GM12878 (cell line): ENCODE measurements at regions not wholly inside any gene's neighbourhood (a gene's known extent, or its start where the extent isn't known, plus 50 kb on each side); places are given as distances from the start of the nearest gene placed in this dataset.

ENCODE experiments used
- ATAC-seq: fragments of 200-7000 bp; cut with Tn5 transposase; 3 replicates; pipeline ENCODE4 v1.9.1; 2020; ENCODE audit warnings: mild to moderate bottlenecking, moderate library complexity
- BruUV-seq: library from RNA; stranded (reverse); fragments of 400-500 nt; replicated peaks from 2 replicates; lab custom pipeline; 2021; lab: Mats Ljungman, UMichigan
- CTCF ChIA-PET: fragments of 300-600 bp; sonication (Branson Sonifier 250); formaldehyde crosslinking; extraction: SDS; loops from one replicate; lab custom pipeline; 2021; ENCODE audit warnings: inconsistent platforms; lab: Yijun Ruan, JAX
- POLR2A ChIA-PET: fragments of 350-600 bp; formaldehyde crosslinking; extraction: SDS; loops from one replicate; lab custom pipeline; 2021; ENCODE audit warnings: inconsistent platforms; lab: Charles Lee
- RAD21 ChIA-PET: fragments of 300-600 bp; sonication (Branson Sonifier 250); formaldehyde crosslinking; loops from one replicate; lab custom pipeline; 2023; ENCODE audit warnings: antibody characterized with exemption; ENCODE audit not compliant: unreplicated experiment; lab: Charles Lee
- SMC1A ChIA-PET: fragments of 300-600 bp; sonication (Branson Sonifier 250); formaldehyde crosslinking; loops from one replicate; lab custom pipeline; 2023; ENCODE audit not compliant: unreplicated experiment, uncharacterized antibody; lab: Charles Lee
- DNase-seq: peaks from one replicate; pipeline ENCODE4 v3.0.0-alpha.2; 2011; ENCODE audit warnings: low read depth, low spot score
- FAIRE-seq: peaks from 3 replicates; lab custom pipeline; 2011; peaks lifted over from hg19 to GRCh38; lab: Jason Lieb, UNC
- H2AFZ ChIP-seq: 2 replicates; pipeline ENCODE4 v1.6.0; 2011; ENCODE audit warnings: low read depth, low read length, control low read depth; ENCODE audit not compliant: control insufficient read depth
- H3K27ac ChIP-seq: 2 replicates; pipeline ENCODE4 v1.5.1; 2011; ENCODE audit warnings: control low read depth; ENCODE audit not compliant: control insufficient read depth, insufficient read depth
- H3K27me3 ChIP-seq, 2 experiments: replicated peaks in 1 of 2; 2 replicates each; pipeline versions ENCODE4 v1.6.0 to v1.6.1; 2011; ENCODE audit warnings: low read length in 1 of 2; ENCODE audit not compliant: control insufficient read depth in 2 of 2, insufficient read depth in 2 of 2
- H3K36me3 ChIP-seq, 2 experiments: 2 replicates each; pipeline ENCODE4 v1.5.1; 2011; ENCODE audit warnings: low read length in 1 of 2; ENCODE audit not compliant: control insufficient read depth in 2 of 2, insufficient read depth in 2 of 2
- H3K4me1 ChIP-seq: 2 replicates; pipeline ENCODE4 v1.6.1; 2011; ENCODE audit warnings: mild to moderate bottlenecking, low read length, moderate library complexity, mixed read lengths; ENCODE audit not compliant: control insufficient read depth, insufficient read depth
- H3K4me2 ChIP-seq: 2 replicates; pipeline ENCODE4 v1.6.0; 2011; ENCODE audit warnings: control low read depth; ENCODE audit not compliant: control insufficient read depth, insufficient read depth
- H3K4me3 ChIP-seq: fragments of 200-600 bp; sonication (generic); 2 replicates; pipeline ENCODE4 v1.5.1; 2016
- H3K79me2 ChIP-seq: 2 replicates; pipeline ENCODE4 v1.6.0; 2011; ENCODE audit warnings: low read length; ENCODE audit not compliant: control insufficient read depth, insufficient read depth
- H3K9ac ChIP-seq: 2 replicates; pipeline ENCODE4 v1.8.0; 2011; ENCODE audit warnings: low read length, control low read depth, mixed read lengths; ENCODE audit not compliant: control insufficient read depth, insufficient read depth
- H3K9me3 ChIP-seq: replicated peaks from 3 replicates; pipeline ENCODE4 v1.5.1; 2011; ENCODE audit warnings: mild to moderate bottlenecking, low read length; ENCODE audit not compliant: control insufficient read depth, insufficient read depth
- H4K20me1 ChIP-seq: 2 replicates; pipeline ENCODE4 v1.6.0; 2011; ENCODE audit not compliant: control insufficient read depth, insufficient read depth
- BHLHE40 ChIP-seq, 2 experiments: fragments of 450-650 bp in 1 of 2; IDR thresholded peaks; 2 replicates each; pipeline ENCODE4 v1.6.1; 2011 to 2017; ENCODE audit warnings: low read depth in 2 of 2, borderline replicate concordance in 1 of 2, improper control_type of control experiment in 1 of 2, low read length in 1 of 2, mild to moderate bottlenecking in 1 of 2
- CHD4 ChIP-seq: fragments of 200-600 bp; sonication (generic); IDR thresholded peaks from 2 replicates; pipeline ENCODE4 v1.6.1; 2016; ENCODE audit warnings: mild to moderate bottlenecking
- EED ChIP-seq: sonication (generic); IDR thresholded peaks from 2 replicates; pipeline ENCODE4 v1.6.1; 2016; ENCODE audit warnings: antibody characterized with exemption, low read depth
- ESRRA ChIP-seq: IDR thresholded peaks from 2 replicates; pipeline ENCODE4 v1.6.1; 2012; ENCODE audit warnings: mild to moderate bottlenecking, low read length, improper control_type of control experiment
- GATAD2B ChIP-seq: fragments of 450-650 bp; conservative IDR thresholded peaks from 2 replicates; pipeline ENCODE4 v1.6.1; 2017; ENCODE audit warnings: low read depth, mild to moderate bottlenecking, moderate library complexity
- HDAC6 ChIP-seq: fragments of 200-600 bp; sonication (generic); IDR thresholded peaks from one replicate; pipeline ENCODE4 v1.8.0; 2017; ENCODE audit warnings: antibody characterized with exemption; ENCODE audit not compliant: unreplicated experiment
- HDGF ChIP-seq: fragments of 450-650 bp; IDR thresholded peaks from 2 replicates; pipeline ENCODE4 v1.6.1; 2016; ENCODE audit warnings: antibody characterized with exemption
- IKZF1 ChIP-seq: fragments of 450-650 bp; conservative IDR thresholded peaks from 2 replicates; pipeline ENCODE4 v1.6.1; 2017; ENCODE audit warnings: antibody characterized with exemption, mild to moderate bottlenecking
- IKZF2 ChIP-seq, 2 experiments: fragments of 450-650 bp; IDR thresholded peaks; 2 replicates each; pipeline ENCODE4 v1.6.1; 2017; ENCODE audit warnings: mild to moderate bottlenecking in 2 of 2, moderate library complexity in 2 of 2
- MEF2B ChIP-seq: fragments of 450-650 bp; IDR thresholded peaks from 2 replicates; pipeline ENCODE4 v1.6.1; 2018; ENCODE audit warnings: mild to moderate bottlenecking, moderate library complexity; ENCODE audit not compliant: partially characterized antibody, poor library complexity, severe bottlenecking
- MYC ChIP-seq: IDR thresholded peaks from 2 replicates; pipeline ENCODE4 v1.6.1; 2011; ENCODE audit warnings: mild to moderate bottlenecking, low read length, moderate library complexity, inconsistent platforms; ENCODE audit not compliant: insufficient read depth, insufficient replicate concordance, insufficient read length, severe bottlenecking
- NR2C1 ChIP-seq: fragments of 450-650 bp; IDR thresholded peaks from 2 replicates; pipeline ENCODE4 v1.6.1; 2017; ENCODE audit warnings: antibody characterized with exemption, mild to moderate bottlenecking, moderate library complexity
- RAD21 ChIP-seq: IDR thresholded peaks from 2 replicates; pipeline ENCODE4 v1.6.1; 2011; ENCODE audit warnings: mild to moderate bottlenecking, low read depth, low read length, moderate library complexity; ENCODE audit not compliant: insufficient read depth
- SPI1 ChIP-seq: IDR thresholded peaks from 2 replicates; pipeline ENCODE4 v1.6.1; 2011; ENCODE audit warnings: low read depth, mild to moderate bottlenecking, low read length, moderate library complexity, borderline replicate concordance; ENCODE audit not compliant: insufficient read depth
- SUPT20H ChIP-seq: IDR thresholded peaks from 2 replicates; pipeline ENCODE4 v1.6.1; 2011; ENCODE audit warnings: low read depth, mild to moderate bottlenecking, low read length, moderate library complexity, borderline replicate concordance; ENCODE audit not compliant: control insufficient read depth
- YY1 ChIP-seq: IDR thresholded peaks from 2 replicates; pipeline ENCODE4 v1.6.1; 2011; ENCODE audit warnings: low read depth, mild to moderate bottlenecking, low read length
- WGBS: methylation state at CpG from one replicate; pipeline ENCODE4 v1.1.6; 2016; ENCODE audit warnings: low lambda C conversion rate; ENCODE audit not compliant: insufficient replicate concordance, insufficient coverage; ENCODE audit errors: missing lambda C conversion rate; 5-methylcytosine and 5-hydroxymethylcytosine counted together
- in situ Hi-C: fragments of 300-500 bp; cut with MboI; formaldehyde crosslinking; loops from 9 replicates; pipeline ENCODE4 v1.14.3; 2018; ENCODE audit warnings: mixed read lengths
- intact Hi-C: fragments of 100-400 bp; cut with micrococcal nuclease; formaldehyde crosslinking; loops from one replicate; pipeline ENCODE4 v1.14.2; 2022; ENCODE audit not compliant: unreplicated experiment

DNA sequence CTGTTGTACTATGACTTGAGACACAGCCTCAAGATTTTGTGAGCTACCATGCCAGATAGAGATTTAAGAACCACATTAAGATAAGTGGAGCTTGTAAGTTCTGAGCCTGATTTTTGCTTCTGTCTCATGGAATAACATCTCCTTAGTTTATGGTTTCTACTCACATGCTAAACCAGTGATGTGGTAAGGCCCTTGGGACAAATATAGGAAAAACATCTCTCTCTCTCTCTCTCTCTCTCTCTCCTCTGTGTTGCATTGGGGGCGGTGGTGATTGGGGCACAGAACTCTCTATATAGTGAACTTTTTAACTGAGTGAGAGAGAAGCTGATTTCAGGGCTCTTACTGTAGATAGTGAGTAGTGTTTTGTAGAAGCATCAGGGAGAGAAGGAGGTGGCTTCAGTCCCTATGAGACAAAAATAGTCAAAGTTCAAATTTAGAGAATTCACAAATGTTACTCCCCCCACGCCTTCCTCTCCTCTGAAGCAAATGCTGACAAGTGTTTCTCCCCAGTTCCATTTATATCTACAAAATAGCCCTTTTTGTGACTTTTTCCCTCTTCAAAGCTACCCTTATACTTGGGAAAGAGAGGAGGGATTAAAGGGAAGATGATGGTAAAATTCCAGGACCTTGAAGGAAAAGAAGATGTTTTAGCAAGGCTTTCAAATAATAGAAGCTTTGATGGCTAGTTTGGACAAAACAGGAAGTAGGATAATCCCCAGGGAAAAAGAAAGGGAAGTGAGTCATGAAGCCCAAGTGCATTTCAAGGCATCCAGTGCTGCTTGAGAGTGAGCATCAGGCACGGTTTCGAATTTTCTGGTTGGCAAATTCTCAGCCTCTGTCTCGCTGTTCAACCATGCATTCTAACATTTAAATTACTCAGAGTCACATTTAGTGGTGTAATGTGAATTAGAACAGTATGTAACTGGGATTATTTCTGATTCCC lies 134.3 kb upstream of the AP1S2 start:
- peak; percentile 35 for FAIRE-seq
- H2AFZ ChIP-seq, result no peak overlapping the region
- in situ Hi-C loops (no loop called here), intact Hi-C loops (no loop called here)
- no TSS peak for BruUV-seq
- no peak for TF ChIP-seq NR2C1
- TF ChIP-seq CHD4, result no peak
- TF ChIP-seq RAD21, result no peak
- no peak for TF ChIP-seq HDAC6
- TF ChIP-seq MEF2B, result peak; percentile 55
- TF ChIP-seq MYC, result no peak
- no peak for TF ChIP-seq BHLHE40 (IDR thresholded peaks at IDR 0.05; ENCODE audit: borderline replicate concordance in 1 of 2, low read depth in 2 of 2, low read length in 1 of 2)
- TF ChIP-seq IKZF1, result peak; percentile 61; the same call in 1 of the 2 replicates
- TF ChIP-seq SUPT20H, result no peak
- peak; percentile 58; the same call in 1 of the 2 replicates for TF ChIP-seq SPI1
- TF ChIP-seq HDGF, result no peak
- TF ChIP-seq EED, result 0 out of 2 replicates have a peak, but pooled peaks have one; percentile 33
- TF ChIP-seq GATAD2B, result no peak
- TF ChIP-seq IKZF2 (IDR thresholded peaks at IDR 0.05), result peak; percentile 35 to 76
- no peak for TF ChIP-seq YY1
- TF ChIP-seq ESRRA, result no peak
- no peak for DNase-seq
- H3K4me3 ChIP-seq, result no peak overlapping the region
- H3K9me3 ChIP-seq, result no peaks in the 10 kb centered on the region
- H3K4me2 ChIP-seq, result no peak overlapping the region
- no peak overlapping the region for H3K9ac ChIP-seq
- no peaks in the 10 kb centered on the region for H3K36me3 ChIP-seq
- H3K79me2 ChIP-seq, result no peaks in the 10 kb centered on the region
- POLR2A ChIA-PET, result interaction anchor here (0.6 kb wide), 1 partner anchor 128 kb away, joined by 8 read pairs; no protein-coding TSS in a partner anchor
- SMC1A ChIA-PET, result interaction anchor here (0.9 to 1.4 kb wide), 4 partner anchors 11 to 234 kb away, joined by 3 read pairs; no protein-coding TSS in a partner anchor
- H4K20me1 ChIP-seq, result no peaks in the 10 kb centered on the region
- RAD21 ChIA-PET, result interaction anchor here (1.0 to 1.5 kb wide), 3 partner anchors 17 to 173 kb away, joined by 3 read pairs; no protein-coding TSS in a partner anchor
- H3K4me1 ChIP-seq, result no peaks in the 10 kb centered on the region; the same call in 1 of the 2 replicates
- no peaks in the 10 kb centered on the region for H3K27me3 ChIP-seq
- no peak overlapping the region for H3K27ac ChIP-seq
- ATAC-seq, result peak; percentile 49
- CTCF ChIA-PET, result interaction anchor here (0.6 to 1.5 kb wide), 2 partner anchors 14 to 47 kb away, joined by 3 read pairs; no protein-coding TSS in a partner anchor
- WGBS, result 24% methylated on average over 5 of the region's 5 CpGs
